ENCODE measurements at regions not wholly inside any gene's neighbourhood (a gene's known extent, or its start where the extent isn't known, plus 50 kb on each side); places are given as distances from the start of the nearest gene placed in this dataset.

GRCh38 chr20:29790510-29790909, 1467.0 kb upstream of the DEFB115 start:
- TF ChIP-seq CTCF (IDR thresholded peaks at IDR 0.05) = no peak
- no peak for TF ChIP-seq POLR2A (IDR thresholded peaks at IDR 0.05)

Data from lower leg skin (tissue), 3 donors.